IMR-90 (cell line): ENCODE measurements at regions not wholly inside any gene's neighbourhood (a gene's known extent, or its start where the extent isn't known, plus 50 kb on each side); places are given as distances from the start of the nearest gene placed in this dataset.

Experiments
- ATAC-seq: fragments of 200-7000 bp; cut with Tn5 transposase; 2 replicates; pipeline ENCODE4 v1.9.1; 2020; ENCODE audit warnings: low read depth, mild to moderate bottlenecking, moderate library complexity
- BruUV-seq: library from RNA; stranded (reverse); fragments of 400-500 nt; replicated peaks from 2 replicates; lab custom pipeline; 2021; lab: Mats Ljungman, UMichigan
- CTCF ChIA-PET: fragments of 300-600 bp; formaldehyde crosslinking; extraction: SDS; loops from one replicate; lab custom pipeline; 2021; ENCODE audit warnings: antibody characterized with exemption; lab: Yijun Ruan, JAX
- POLR2A ChIA-PET: fragments of 300-600 bp; sonication (Branson Sonifier 250); formaldehyde crosslinking; loops from one replicate; lab custom pipeline; 2022; ENCODE audit warnings: antibody characterized with exemption; ENCODE audit not compliant: unreplicated experiment; lab: Charles Lee
- DNase-seq: peaks from one replicate; pipeline ENCODE4 v3.0.0; 2013
- H2AFZ ChIP-seq: replicated peaks from 2 replicates; pipeline ENCODE3; 2013; ENCODE audit warnings: low read length, mild to moderate bottlenecking; ENCODE audit not compliant: poor library complexity
- H2AK5ac ChIP-seq: 2 replicates; pipeline ENCODE4 v1.6.1; 2013; ENCODE audit warnings: low read depth, low read length, inconsistent platforms
- H2AK9ac ChIP-seq: replicated peaks from 2 replicates; pipeline ENCODE3; 2013; ENCODE audit warnings: mild to moderate bottlenecking, low read depth, low read length, moderate library complexity; ENCODE audit not compliant: poor library complexity
- H2BK120ac ChIP-seq: 2 replicates; pipeline ENCODE4 v1.6.1; 2013; ENCODE audit warnings: low read depth, low read length, inconsistent platforms
- H2BK15ac ChIP-seq: 3 replicates; pipeline ENCODE4 v1.6.1; 2013; ENCODE audit warnings: low read depth, low read length, inconsistent platforms
- H2BK20ac ChIP-seq: 2 replicates; pipeline ENCODE4 v1.6.1; 2013; ENCODE audit warnings: low read depth, mild to moderate bottlenecking, inconsistent platforms, low read length, moderate library complexity
- H2BK5ac ChIP-seq: 2 replicates; pipeline ENCODE4 v1.6.1; 2013; ENCODE audit warnings: mild to moderate bottlenecking, low read depth, low read length, inconsistent platforms; ENCODE audit not compliant: poor library complexity, severe bottlenecking
- H3K14ac ChIP-seq: replicated peaks from 2 replicates; pipeline ENCODE4 v1.6.1; 2013; ENCODE audit warnings: low read depth, low read length, inconsistent platforms
- H3K18ac ChIP-seq: 2 replicates; pipeline ENCODE4 v1.6.1; 2013; ENCODE audit warnings: low read depth, low read length, control low read depth
- H3K23ac ChIP-seq: 2 replicates; pipeline ENCODE4 v1.6.1; 2013; ENCODE audit warnings: low read depth, low read length, inconsistent platforms
- H3K27ac ChIP-seq: 2 replicates; pipeline ENCODE4 v1.5.1; 2013; ENCODE audit warnings: mild to moderate bottlenecking, control low read depth, low read length; ENCODE audit not compliant: insufficient read depth
- H3K27me3 ChIP-seq: 2 replicates; pipeline ENCODE4 v1.6.1; 2013; ENCODE audit warnings: low read length; ENCODE audit not compliant: control insufficient read depth, insufficient read depth
- H3K36me3 ChIP-seq: 2 replicates; pipeline ENCODE4 v1.6.1; 2013; ENCODE audit warnings: low read length, mixed read lengths; ENCODE audit not compliant: control insufficient read depth, insufficient read depth
- H3K4ac ChIP-seq: 2 replicates; pipeline ENCODE4 v1.6.1; 2013; ENCODE audit warnings: low read depth, low read length, inconsistent platforms
- H3K4me1 ChIP-seq: 2 replicates; pipeline ENCODE4 v1.6.1; 2013; ENCODE audit warnings: low read length, mixed read lengths; ENCODE audit not compliant: control insufficient read depth, insufficient read depth
- H3K4me2 ChIP-seq: 2 replicates; pipeline ENCODE4 v1.6.1; 2013; ENCODE audit warnings: low read depth, mild to moderate bottlenecking, control low read depth, low read length, moderate library complexity
- H3K4me3 ChIP-seq: 2 replicates; pipeline ENCODE4 v1.5.1; 2013; ENCODE audit warnings: low read depth, mild to moderate bottlenecking, control low read depth, low read length, moderate library complexity; ENCODE audit not compliant: insufficient read depth
- H3K56ac ChIP-seq: 2 replicates; pipeline ENCODE4 v1.6.1; 2013; ENCODE audit warnings: low read length, inconsistent platforms; ENCODE audit not compliant: insufficient read depth; ENCODE audit errors: extremely low read depth
- H3K79me1 ChIP-seq, 2 experiments: 2 replicates each; pipeline ENCODE4 v1.6.1; 2013; ENCODE audit warnings: low read length in 2 of 2, inconsistent platforms in 1 of 2, low read depth in 1 of 2
- H3K9ac ChIP-seq: 2 replicates; pipeline ENCODE4 v1.6.1; 2013; ENCODE audit warnings: low read depth, low read length, control low read depth
- H3K9me1 ChIP-seq: 2 replicates; pipeline ENCODE4 v1.6.1; 2013; ENCODE audit warnings: low read length, inconsistent platforms; ENCODE audit not compliant: insufficient read depth
- H3K9me3 ChIP-seq: 2 replicates; pipeline ENCODE4 v1.6.1; 2013; ENCODE audit warnings: low read length; ENCODE audit not compliant: control insufficient read depth, insufficient read depth
- H4K20me1 ChIP-seq: 2 replicates; pipeline ENCODE4 v1.6.1; 2013; ENCODE audit warnings: low read length, inconsistent platforms; ENCODE audit not compliant: insufficient read depth
- H4K5ac ChIP-seq: 2 replicates; pipeline ENCODE4 v1.6.1; 2013; ENCODE audit warnings: mild to moderate bottlenecking, low read depth, low read length, control low read depth
- H4K8ac ChIP-seq, 2 experiments: 2 replicates each; pipeline ENCODE4 v1.6.1; 2013; ENCODE audit warnings: low read depth in 2 of 2, low read length in 2 of 2, control low read depth in 1 of 2, inconsistent platforms in 1 of 2
- H4K91ac ChIP-seq: 2 replicates; pipeline ENCODE4 v1.6.1; 2013; ENCODE audit warnings: low read depth, low read length, inconsistent platforms; ENCODE audit not compliant: insufficient read depth
- BHLHE40 ChIP-seq: fragments of 150-350 bp; IDR thresholded peaks from 2 replicates; pipeline ENCODE4 v1.6.1; 2016; ENCODE audit warnings: mild to moderate bottlenecking, low read depth, low read length
- CEBPB ChIP-seq: IDR thresholded peaks from 2 replicates; pipeline ENCODE4 v1.6.1; 2012; ENCODE audit warnings: low read depth, low read length, improper control_type of control experiment
- CHD1 ChIP-seq: IDR thresholded peaks from 2 replicates; pipeline ENCODE4 v1.6.1; 2012; ENCODE audit warnings: low read depth, low read length, improper control_type of control experiment
- FOS ChIP-seq: fragments of 150-350 bp; IDR thresholded peaks from 2 replicates; pipeline ENCODE4 v1.6.1; 2016; ENCODE audit warnings: low read depth, low read length
- MAFK ChIP-seq: IDR thresholded peaks from 2 replicates; pipeline ENCODE4 v1.6.1; 2012; ENCODE audit warnings: low read depth, low read length, improper control_type of control experiment
- MAZ ChIP-seq: IDR thresholded peaks from 2 replicates; pipeline ENCODE4 v1.6.1; 2012; ENCODE audit warnings: low read depth, mild to moderate bottlenecking, low read length, improper control_type of control experiment, moderate library complexity, borderline replicate concordance
- MXI1 ChIP-seq: IDR thresholded peaks from 2 replicates; pipeline ENCODE4 v1.6.1; 2012; ENCODE audit warnings: low read depth, mild to moderate bottlenecking, low read length, moderate library complexity, borderline replicate concordance
- NFE2L2 ChIP-seq: fragments of 150-350 bp; IDR thresholded peaks from 2 replicates; pipeline ENCODE4 v1.6.1; 2016; ENCODE audit warnings: low read depth, mild to moderate bottlenecking, low read length
- POLR2A ChIP-seq: IDR thresholded peaks from 2 replicates; pipeline ENCODE4 v1.6.1; 2012; ENCODE audit warnings: mild to moderate bottlenecking, low read depth, low read length
- RAD21 ChIP-seq: IDR thresholded peaks from 2 replicates; pipeline ENCODE4 v1.6.1; 2012; ENCODE audit warnings: low read length, improper control_type of control experiment
- RCOR1 ChIP-seq: IDR thresholded peaks from 2 replicates; pipeline ENCODE4 v1.6.1; 2012; ENCODE audit warnings: mild to moderate bottlenecking, low read length, improper control_type of control experiment; ENCODE audit not compliant: insufficient replicate concordance
- RFX5 ChIP-seq: IDR thresholded peaks from 2 replicates; pipeline ENCODE4 v1.8.0; 2012; ENCODE audit warnings: low read depth, mild to moderate bottlenecking, low read length, moderate library complexity
- SMC3 ChIP-seq: fragments of 150-350 bp; IDR thresholded peaks from 2 replicates; pipeline ENCODE4 v1.6.1; 2016; ENCODE audit warnings: low read depth, mild to moderate bottlenecking, antibody characterized with exemption, low read length, moderate library complexity
- USF2 ChIP-seq: fragments of 150-350 bp; IDR thresholded peaks from 2 replicates; pipeline ENCODE4 v1.6.1; 2017; ENCODE audit warnings: mild to moderate bottlenecking, antibody characterized with exemption, low read length, low read depth
- WGBS, 2 experiments: methylation state at CpG; one replicate each; pipeline versions ENCODE4 v1.1.5 to v1.1.7; 2013; ENCODE audit warnings: missing lambda C conversion rate in 2 of 2; ENCODE audit not compliant: insufficient read length in 1 of 2; ENCODE audit errors: extremely low coverage in 2 of 2; 5-methylcytosine and 5-hydroxymethylcytosine counted together
- dilution Hi-C: fragments of 300-500 bp; cut with HindIII; formaldehyde crosslinking; loops from one replicate; pipeline ENCODE4 v1.14.3; 2018; ENCODE audit warnings: low sequenced_read_pairs; ENCODE audit not compliant: unreplicated experiment
- in situ Hi-C: fragments of 300-500 bp; cut with MboI; formaldehyde crosslinking; loops from 3 replicates; pipeline ENCODE4 v1.14.3; 2019; ENCODE audit warnings: low sequenced_read_pairs, inconsistent platforms, mixed read lengths
- intact Hi-C: fragments of 100-400 bp; cut with micrococcal nuclease; formaldehyde crosslinking; loops from 2 replicates; pipeline ENCODE4 v1.10.0; 2022
- TF ChIP-seq, protein P1 (sequence below): conservative IDR thresholded peaks from 2 replicates; pipeline ENCODE4 v1.5.1; 2012; ENCODE audit warnings: mild to moderate bottlenecking, low read depth, low read length, improper control_type of control experiment
- TF ChIP-seq, protein P2 (sequence below): fragments of 150-350 bp; IDR thresholded peaks from 2 replicates; pipeline ENCODE4 v1.6.1; 2016; ENCODE audit warnings: low read depth, mild to moderate bottlenecking, low read length, moderate library complexity, borderline replicate concordance

GRCh38 chr10:34956756-34957155 is 133.4 kb downstream of the CUL2 start:
- no TSS peak for BruUV-seq
- Histone ChIP-seq H3K23ac (no peak overlapping the region), H2AK9ac (no peak overlapping the region), H3K36me3 (no peaks in the 10 kb centered on the region), H4K5ac (no peak overlapping the region), H3K27ac (no peak overlapping the region), H3K4ac (no peak overlapping the region), H3K79me1 (no peaks in the 10 kb centered on the region), H4K91ac (no peak overlapping the region), H3K9ac (no peak overlapping the region), H3K9me3 (no peaks in the 10 kb centered on the region), H3K4me2 (no peak overlapping the region), H3K9me1 (no peaks in the 10 kb centered on the region), H3K4me3 (no peak overlapping the region), H2BK20ac (no peak overlapping the region), H2AFZ (no peak overlapping the region), H2BK120ac (no peak overlapping the region), H3K56ac (no peak overlapping the region), H3K14ac (no peak overlapping the region), H3K18ac (no peak overlapping the region), H2BK5ac (no peak overlapping the region), H4K20me1 (no peaks in the 10 kb centered on the region), H3K4me1 (no peaks in the 10 kb centered on the region), H4K8ac (no peak overlapping the region), H2AK5ac (no peak overlapping the region), H3K27me3 (peaks cover 2% of the 10 kb centered on the region), H2BK15ac (no peak overlapping the region)
- DNase-seq: no peak
- no peak for ATAC-seq
- intact Hi-C loops (loop anchor here (10.0 kb wide), 1 partner anchor 232 kb away; no protein-coding TSS in a partner anchor), in situ Hi-C loops (no loop called here), dilution Hi-C loops (no loop called here)
- WGBS, 2 experiments: 90% methylated on average over 2 of the region's 3 CpGs; no CpG with 5 or more reads in 1 of the 2 experiments
- CTCF ChIA-PET: no interaction called here
- TF ChIP-seq RFX5 (no peak), SMC3 (no peak), CHD1 (no peak), RAD21 (no peak), USF2 (no peak), FOS (no peak), NFE2L2 (no peak), MAFK (no peak), CEBPB (no peak), RCOR1 (no peak), MAZ (no peak), POLR2A (no peak), MXI1 (no peak), BHLHE40 (no peak)
- TF ChIP-seq, protein P1, sequence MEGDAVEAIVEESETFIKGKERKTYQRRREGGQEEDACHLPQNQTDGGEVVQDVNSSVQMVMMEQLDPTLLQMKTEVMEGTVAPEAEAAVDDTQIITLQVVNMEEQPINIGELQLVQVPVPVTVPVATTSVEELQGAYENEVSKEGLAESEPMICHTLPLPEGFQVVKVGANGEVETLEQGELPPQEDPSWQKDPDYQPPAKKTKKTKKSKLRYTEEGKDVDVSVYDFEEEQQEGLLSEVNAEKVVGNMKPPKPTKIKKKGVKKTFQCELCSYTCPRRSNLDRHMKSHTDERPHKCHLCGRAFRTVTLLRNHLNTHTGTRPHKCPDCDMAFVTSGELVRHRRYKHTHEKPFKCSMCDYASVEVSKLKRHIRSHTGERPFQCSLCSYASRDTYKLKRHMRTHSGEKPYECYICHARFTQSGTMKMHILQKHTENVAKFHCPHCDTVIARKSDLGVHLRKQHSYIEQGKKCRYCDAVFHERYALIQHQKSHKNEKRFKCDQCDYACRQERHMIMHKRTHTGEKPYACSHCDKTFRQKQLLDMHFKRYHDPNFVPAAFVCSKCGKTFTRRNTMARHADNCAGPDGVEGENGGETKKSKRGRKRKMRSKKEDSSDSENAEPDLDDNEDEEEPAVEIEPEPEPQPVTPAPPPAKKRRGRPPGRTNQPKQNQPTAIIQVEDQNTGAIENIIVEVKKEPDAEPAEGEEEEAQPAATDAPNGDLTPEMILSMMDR: no peak
- TF ChIP-seq, protein P2, sequence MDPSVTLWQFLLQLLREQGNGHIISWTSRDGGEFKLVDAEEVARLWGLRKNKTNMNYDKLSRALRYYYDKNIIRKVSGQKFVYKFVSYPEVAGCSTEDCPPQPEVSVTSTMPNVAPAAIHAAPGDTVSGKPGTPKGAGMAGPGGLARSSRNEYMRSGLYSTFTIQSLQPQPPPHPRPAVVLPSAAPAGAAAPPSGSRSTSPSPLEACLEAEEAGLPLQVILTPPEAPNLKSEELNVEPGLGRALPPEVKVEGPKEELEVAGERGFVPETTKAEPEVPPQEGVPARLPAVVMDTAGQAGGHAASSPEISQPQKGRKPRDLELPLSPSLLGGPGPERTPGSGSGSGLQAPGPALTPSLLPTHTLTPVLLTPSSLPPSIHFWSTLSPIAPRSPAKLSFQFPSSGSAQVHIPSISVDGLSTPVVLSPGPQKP: no peak
- POLR2A ChIA-PET: no interaction called here
